ENCODE measurements at regions not wholly inside any gene's neighbourhood (a gene's known extent, or its start where the extent isn't known, plus 50 kb on each side); places are given as distances from the start of the nearest gene placed in this dataset.
"Not testable (repeated sequence)": the region's sequence is repeated elsewhere in the genome, so short reads cannot be mapped to it uniquely, and the experiment has no call there.

- DNase-seq = no peak
These were observed 1057.5 kb upstream of the FAM98A start for GRCh38 chr2:34656632-34657031.

- DNase-seq = no peak
These were observed 1053.5 kb upstream of the FAM98A start for GRCh38 chr2:34652636-34653035.

- no peak for DNase-seq
These were observed 1047.8 kb upstream of the FAM98A start for GRCh38 chr2:34646901-34647300.

- DNase-seq = no peak
These were observed 1033.2 kb upstream of the FAM98A start for GRCh38 chr2:34632327-34632726.

GRCh38 chr2:34627003-34627402 is 1027.9 kb upstream of the FAM98A start:
- no peak for DNase-seq

- no peak for DNase-seq
These were observed 1005.1 kb upstream of the FAM98A start for GRCh38 chr2:34604164-34604563.

GRCh38 chr2:34602262-34602661 is 1003.2 kb upstream of the FAM98A start:
- no peak for DNase-seq

- DNase-seq = no peak
These were observed 1002.5 kb upstream of the FAM98A start for GRCh38 chr2:34601561-34601960.

GRCh38 chr2:34578641-34579040 is 979.5 kb upstream of the FAM98A start:
- no peak for DNase-seq

GRCh38 chr2:34570266-34570872 is 971.3 kb upstream of the FAM98A start:
- DNase-seq = no peak

GRCh38 chr2:34567128-34567527 is 968.0 kb upstream of the FAM98A start:
- DNase-seq = no peak

- DNase-seq = no peak
These were observed 953.2 kb upstream of the FAM98A start for GRCh38 chr2:34552337-34552736.

GRCh38 chr2:34549710-34550345 is 950.7 kb upstream of the FAM98A start:
- no peak for DNase-seq

- DNase-seq = no peak
These were observed 948.8 kb upstream of the FAM98A start for GRCh38 chr2:34547900-34548299.

- no peak for DNase-seq
These were observed 948.2 kb upstream of the FAM98A start for GRCh38 chr2:34547340-34547739.

GRCh38 chr2:34545486-34546136 is 946.5 kb upstream of the FAM98A start:
- DNase-seq = no peak

- no peak for DNase-seq
These were observed 935.7 kb upstream of the FAM98A start for GRCh38 chr2:34534761-34535160.

- no peak for DNase-seq
These were observed 935.2 kb upstream of the FAM98A start for GRCh38 chr2:34534341-34534740.

GRCh38 chr2:34533585-34534183 is 934.6 kb upstream of the FAM98A start:
- no peak for DNase-seq

- no peak for DNase-seq
These were observed 930.9 kb upstream of the FAM98A start for GRCh38 chr2:34529965-34530364.

- no peak for DNase-seq
These were observed 924.9 kb upstream of the FAM98A start for GRCh38 chr2:34523958-34524514.

- no peak for DNase-seq
These were observed 920.6 kb upstream of the FAM98A start for GRCh38 chr2:34519659-34520058.

GRCh38 chr2:34498561-34498960 is 899.5 kb upstream of the FAM98A start:
- no peak for DNase-seq

- DNase-seq = not testable (repeated sequence)
These were observed 895.1 kb upstream of the FAM98A start for GRCh38 chr2:34494192-34494591.
